CD14-positive monocyte (primary cell): ENCODE measurements at regions not wholly inside any gene's neighbourhood (a gene's known extent, or its start where the extent isn't known, plus 50 kb on each side); places are given as distances from the start of the nearest gene placed in this dataset.

Experiments
- DNase-seq, 3 donors: peaks; one replicate each; pipeline ENCODE4 v3.0.0-alpha.2; 2011 to 2022
- H2AFZ ChIP-seq: 2 replicates; pipeline ENCODE4 v1.6.0; 2012; ENCODE audit warnings: mild to moderate bottlenecking, low read depth, low read length, inconsistent platforms; ENCODE audit not compliant: insufficient read depth, poor library complexity, severe bottlenecking
- H3K27ac ChIP-seq, 2 donors: 1 replicate in 1 of 2; 2 replicates in 1 of 2; pipeline ENCODE4 v1.5.1; 2012 to 2013; ENCODE audit warnings: low read length in 2 of 2, control low read depth in 1 of 2, inconsistent platforms in 1 of 2, low read depth in 1 of 2, mild to moderate bottlenecking in 1 of 2
- H3K27me3 ChIP-seq, 2 donors: one replicate each; pipeline versions ENCODE4 v1.6.0 to v1.6.1; 2011 to 2013; ENCODE audit warnings: low read length in 2 of 2; ENCODE audit not compliant: control insufficient read depth in 2 of 2, insufficient read depth in 2 of 2
- H3K36me3 ChIP-seq, 2 donors: replicated peaks in 1 of 2; 1 replicate in 1 of 2; 2 replicates in 1 of 2; pipeline versions ENCODE4 v1.5.1 to v1.6.1; 2012 to 2013; ENCODE audit warnings: low read length in 2 of 2, control low read depth in 1 of 2, inconsistent platforms in 1 of 2, mild to moderate bottlenecking in 1 of 2; ENCODE audit not compliant: insufficient read depth in 2 of 2, control insufficient read depth in 1 of 2
- H3K4me1 ChIP-seq, 2 donors: 1 replicate in 1 of 2; 2 replicates in 1 of 2; pipeline versions ENCODE4 v1.5.1 to v1.6.1; 2012 to 2013; ENCODE audit warnings: low read length in 2 of 2, control low read depth in 1 of 2, inconsistent platforms in 1 of 2, mild to moderate bottlenecking in 1 of 2, moderate library complexity in 1 of 2; ENCODE audit not compliant: insufficient read depth in 2 of 2, control insufficient read depth in 1 of 2
- H3K4me2 ChIP-seq: replicated peaks from 2 replicates; pipeline ENCODE3; 2012; ENCODE audit warnings: low read length, moderate library complexity, mild to moderate bottlenecking; ENCODE audit not compliant: poor library complexity, severe bottlenecking; ENCODE audit errors: extremely low read depth
- H3K4me3 ChIP-seq, 3 experiments: fragments of 200-600 bp in 1 of 3; sonication (generic) in 1 of 3; replicated peaks in 1 of 3; 1 replicate in 2 of 3; 2 replicates in 1 of 3; pipeline ENCODE4 v1.5.1; 2011 to 2013; ENCODE audit warnings: low read length in 3 of 3, mild to moderate bottlenecking in 3 of 3, control low read depth in 2 of 3, low read depth in 2 of 3, inconsistent platforms in 1 of 3, moderate library complexity in 1 of 3
- H3K79me2 ChIP-seq: 2 replicates; pipeline ENCODE4 v1.6.0; 2012; ENCODE audit warnings: mild to moderate bottlenecking, control low read depth, inconsistent platforms, low read length, moderate library complexity; ENCODE audit not compliant: insufficient read depth
- H3K9ac ChIP-seq: 2 replicates; pipeline ENCODE4 v1.6.0; 2017; ENCODE audit warnings: low read length, mild to moderate bottlenecking; ENCODE audit not compliant: insufficient read depth, poor library complexity, severe bottlenecking
- H3K9me3 ChIP-seq, 2 donors: replicated peaks in 1 of 2; 1 replicate in 1 of 2; 2 replicates in 1 of 2; pipeline versions ENCODE4 v1.5.1 to v1.6.1; 2012 to 2013; ENCODE audit warnings: low read length in 2 of 2, control low read depth in 1 of 2; ENCODE audit not compliant: control insufficient read depth in 1 of 2, insufficient read depth in 1 of 2
- H4K20me1 ChIP-seq: 2 replicates; pipeline ENCODE4 v1.6.0; 2012; ENCODE audit warnings: mild to moderate bottlenecking, low read length, control low read depth, moderate library complexity; ENCODE audit not compliant: insufficient read depth
- H3K27ac Mint-ChIP-seq, 7 donors: one replicate each; pipeline ENCODE4 v1.8.0; 2020; ENCODE audit warnings: mild to moderate bottlenecking in 7 of 7, mixed read lengths in 7 of 7, moderate library complexity in 6 of 7, inconsistent platforms in 2 of 7
- H3K27me3 Mint-ChIP-seq, 3 donors: one replicate each; pipeline ENCODE4 v1.8.0; 2021 to 2022; ENCODE audit warnings: low read depth in 3 of 3, mild to moderate bottlenecking in 3 of 3, mixed read lengths in 3 of 3, moderate library complexity in 3 of 3, inconsistent platforms in 1 of 3
- H3K36me3 Mint-ChIP-seq, 2 donors: one replicate each; pipeline ENCODE4 v1.8.0; 2020; ENCODE audit warnings: mixed read lengths in 2 of 2, inconsistent platforms in 1 of 2, mild to moderate bottlenecking in 1 of 2
- H3K4me1 Mint-ChIP-seq: one replicate; pipeline ENCODE4 v1.8.0; 2020; ENCODE audit warnings: mild to moderate bottlenecking, mixed read lengths
- H3K4me3 Mint-ChIP-seq, 2 donors: one replicate each; pipeline ENCODE4 v1.8.0; 2020; ENCODE audit warnings: mild to moderate bottlenecking in 2 of 2, mixed read lengths in 2 of 2, moderate library complexity in 1 of 2
- H3K9me3 Mint-ChIP-seq, 7 donors: one replicate each; pipeline ENCODE4 v1.8.0; 2020 to 2022; ENCODE audit warnings: mixed read lengths in 7 of 7, mild to moderate bottlenecking in 6 of 7, moderate library complexity in 6 of 7, inconsistent platforms in 2 of 7
- WGBS: methylation state at CpG from one replicate; pipeline ENCODE4 v1.1.5; 2013; ENCODE audit warnings: missing lambda C conversion rate; ENCODE audit not compliant: insufficient coverage; 5-methylcytosine and 5-hydroxymethylcytosine counted together
- intact Hi-C, 2 donors: fragments of 100-400 bp; cut with micrococcal nuclease; formaldehyde crosslinking; loops; one replicate each; pipeline versions ENCODE4 v1.15.0 to v1.15.1; 2023
- TF ChIP-seq, protein P1 (sequence below): fragments of 200-600 bp; IDR thresholded peaks from one replicate; pipeline ENCODE4 v1.8.0; 2022; ENCODE audit warnings: antibody characterized with exemption, mild to moderate bottlenecking

DNA sequence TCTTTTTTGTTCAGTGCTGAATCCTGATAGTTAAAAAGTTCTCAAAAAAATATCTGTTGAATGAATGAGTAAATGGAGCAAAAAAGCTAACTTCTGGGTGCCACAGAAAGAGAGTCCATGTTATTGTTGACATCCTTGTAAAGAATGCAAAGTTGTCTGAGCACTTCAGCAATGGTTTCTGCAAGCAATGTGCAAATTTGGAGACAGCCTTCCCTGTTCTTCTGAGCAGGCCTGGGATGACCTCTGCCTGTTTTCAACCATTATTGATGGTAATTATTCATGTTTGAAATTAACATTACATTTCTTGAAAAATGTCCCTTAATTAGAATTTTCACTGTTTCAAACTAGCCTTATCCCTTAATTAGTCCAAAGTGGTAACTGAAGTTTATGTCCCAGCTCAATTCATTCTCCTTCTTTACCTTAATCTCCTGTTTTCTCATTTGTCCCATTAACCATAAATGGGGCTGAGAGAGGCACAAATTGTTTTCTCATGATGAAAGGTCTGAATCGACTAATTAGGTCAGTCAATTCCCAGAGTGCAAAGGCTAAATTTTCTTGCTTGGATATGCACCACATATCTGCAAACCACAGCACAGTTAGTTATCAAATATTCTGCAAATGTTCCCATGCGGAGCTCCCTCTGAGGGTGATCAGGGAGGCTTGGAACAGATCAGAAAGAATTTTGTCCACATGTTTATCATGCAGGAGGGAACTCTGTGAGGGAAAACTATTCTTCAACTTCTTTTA, 139.4 kb upstream of the KRR1 start:
- no peaks in the 10 kb centered on the region for H3K4me1 Mint-ChIP-seq
- H2AFZ ChIP-seq: no peak overlapping the region
- H3K9me3 Mint-ChIP-seq: peaks cover 0 to 3% (median 0%) of the 10 kb centered on the region in 7 donors
- no peak overlapping the region for H3K27ac ChIP-seq
- no peaks in the 10 kb centered on the region for H3K9me3 ChIP-seq
- TF ChIP-seq, protein P1, sequence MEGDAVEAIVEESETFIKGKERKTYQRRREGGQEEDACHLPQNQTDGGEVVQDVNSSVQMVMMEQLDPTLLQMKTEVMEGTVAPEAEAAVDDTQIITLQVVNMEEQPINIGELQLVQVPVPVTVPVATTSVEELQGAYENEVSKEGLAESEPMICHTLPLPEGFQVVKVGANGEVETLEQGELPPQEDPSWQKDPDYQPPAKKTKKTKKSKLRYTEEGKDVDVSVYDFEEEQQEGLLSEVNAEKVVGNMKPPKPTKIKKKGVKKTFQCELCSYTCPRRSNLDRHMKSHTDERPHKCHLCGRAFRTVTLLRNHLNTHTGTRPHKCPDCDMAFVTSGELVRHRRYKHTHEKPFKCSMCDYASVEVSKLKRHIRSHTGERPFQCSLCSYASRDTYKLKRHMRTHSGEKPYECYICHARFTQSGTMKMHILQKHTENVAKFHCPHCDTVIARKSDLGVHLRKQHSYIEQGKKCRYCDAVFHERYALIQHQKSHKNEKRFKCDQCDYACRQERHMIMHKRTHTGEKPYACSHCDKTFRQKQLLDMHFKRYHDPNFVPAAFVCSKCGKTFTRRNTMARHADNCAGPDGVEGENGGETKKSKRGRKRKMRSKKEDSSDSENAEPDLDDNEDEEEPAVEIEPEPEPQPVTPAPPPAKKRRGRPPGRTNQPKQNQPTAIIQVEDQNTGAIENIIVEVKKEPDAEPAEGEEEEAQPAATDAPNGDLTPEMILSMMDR: no peak
- H3K9ac ChIP-seq: no peak overlapping the region
- H3K4me1 ChIP-seq: no peaks in the 10 kb centered on the region
- no peak overlapping the region for H3K4me3 ChIP-seq
- H3K36me3 ChIP-seq: no peaks in the 10 kb centered on the region
- intact Hi-C loops: no loop called here
- H3K27ac Mint-ChIP-seq: no peak overlapping the region
- no peaks in the 10 kb centered on the region for H4K20me1 ChIP-seq
- peaks cover 0 to 2% (median 0%) of the 10 kb centered on the region in 3 donors for H3K27me3 Mint-ChIP-seq
- no peaks in the 10 kb centered on the region for H3K36me3 Mint-ChIP-seq
- no peaks in the 10 kb centered on the region for H3K79me2 ChIP-seq
- H3K4me2 ChIP-seq: no peak overlapping the region
- no peak for DNase-seq
- no peak overlapping the region for H3K4me3 Mint-ChIP-seq
- 100% methylated on average over 1 of the region's 2 CpGs for WGBS
- no peaks in the 10 kb centered on the region for H3K27me3 ChIP-seq

DNA sequence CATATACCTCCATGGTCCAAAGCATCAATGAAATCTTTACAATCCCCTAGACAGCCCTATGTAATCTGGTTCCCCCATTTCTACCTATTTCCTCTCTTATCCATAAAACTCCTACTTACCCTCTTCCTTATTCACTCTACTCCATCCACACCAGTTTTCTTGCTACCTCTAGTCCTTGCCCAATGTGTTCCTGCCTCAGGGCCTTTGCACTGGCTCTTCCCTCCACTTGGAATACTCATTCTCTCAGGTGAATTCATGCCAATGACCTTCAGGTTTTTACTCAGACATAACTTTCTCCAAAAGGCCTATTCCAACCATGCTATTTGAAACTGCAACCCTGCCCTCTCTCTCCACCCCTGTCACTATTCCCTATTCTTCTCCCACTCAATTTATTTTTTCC, 138.7 kb upstream of the KRR1 start:
- no peak overlapping the region for H3K27ac Mint-ChIP-seq
- no peaks in the 10 kb centered on the region for H3K4me1 Mint-ChIP-seq
- DNase-seq: no peak
- intact Hi-C loops: no loop called here
- Histone ChIP-seq H3K27me3 (no peaks in the 10 kb centered on the region), H3K27ac (no peak overlapping the region), H3K79me2 (no peaks in the 10 kb centered on the region), H3K9me3 (no peaks in the 10 kb centered on the region), H3K4me3 (no peak overlapping the region), H3K4me2 (no peak overlapping the region), H3K9ac (no peak overlapping the region), H3K36me3 (no peaks in the 10 kb centered on the region), H4K20me1 (no peaks in the 10 kb centered on the region), H2AFZ (no peak overlapping the region), H3K4me1 (no peaks in the 10 kb centered on the region)
- peaks cover 0 to 3% (median 0%) of the 10 kb centered on the region in 7 donors for H3K9me3 Mint-ChIP-seq
- TF ChIP-seq, protein P1: no peak
- H3K4me3 Mint-ChIP-seq: no peak overlapping the region
- no peaks in the 10 kb centered on the region for H3K36me3 Mint-ChIP-seq
- H3K27me3 Mint-ChIP-seq: peaks cover 0 to 2% (median 0%) of the 10 kb centered on the region in 3 donors
